HG02759 (cell line): ENCODE measurements at regions not wholly inside any gene's neighbourhood (a gene's known extent, or its start where the extent isn't known, plus 50 kb on each side); places are given as distances from the start of the nearest gene placed in this dataset.
"Not testable (repeated sequence)": the region's sequence is repeated elsewhere in the genome, so short reads cannot be mapped to it uniquely, and the experiment has no call there.

ENCODE experiments used
- ATAC-seq: cut with Tn5 transposase; IDR thresholded peaks from one replicate; pipeline ENCODE4 v1.9.1; 2021; ENCODE audit warnings: mild to moderate bottlenecking, moderate library complexity; ENCODE audit not compliant: unreplicated experiment

GRCh38 chr4:106541253-106541652 lies 172.7 kb upstream of the GIMD1 start:
- no peak for ATAC-seq

DNA sequence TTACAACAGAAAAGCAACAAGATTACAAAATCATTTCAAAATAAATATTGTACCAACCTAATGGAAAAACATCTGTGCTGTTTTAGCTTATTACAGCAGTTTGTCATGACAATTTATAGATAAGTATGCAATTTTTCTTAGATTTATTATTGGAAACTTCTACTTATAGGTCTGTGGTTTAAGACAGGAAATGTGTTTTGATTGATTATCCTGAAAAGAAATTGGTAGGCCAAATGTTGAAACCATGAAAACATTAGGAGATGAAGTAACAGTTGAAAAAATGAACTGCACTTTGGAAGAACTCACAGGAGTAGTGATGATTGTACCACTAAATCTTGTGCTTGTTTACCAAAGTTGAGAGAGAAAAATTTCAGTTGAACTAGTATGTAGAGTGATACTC lies 162.2 kb upstream of the GIMD1 start:
- no peak for ATAC-seq

DNA sequence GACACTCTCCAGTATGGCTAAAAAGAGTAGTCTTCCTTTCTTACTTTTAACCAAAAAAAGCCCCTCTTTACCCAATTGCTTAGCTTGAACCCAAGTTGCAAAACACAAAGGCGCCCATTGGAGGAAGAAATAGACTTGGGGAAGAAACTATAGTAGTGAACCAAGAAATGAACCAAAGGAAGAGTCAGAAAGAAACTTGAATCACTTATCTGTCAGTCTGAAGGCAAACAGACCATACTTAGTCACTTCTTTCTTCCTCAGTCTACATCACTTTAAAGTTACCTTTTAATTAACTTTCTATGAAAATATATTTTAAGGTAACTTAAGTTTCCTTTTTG lies 161.4 kb upstream of the GIMD1 start:
- ATAC-seq, result no peak

GRCh38 chr4:106529348-106530023 lies 160.9 kb upstream of the GIMD1 start:
- ATAC-seq, result no peak

DNA sequence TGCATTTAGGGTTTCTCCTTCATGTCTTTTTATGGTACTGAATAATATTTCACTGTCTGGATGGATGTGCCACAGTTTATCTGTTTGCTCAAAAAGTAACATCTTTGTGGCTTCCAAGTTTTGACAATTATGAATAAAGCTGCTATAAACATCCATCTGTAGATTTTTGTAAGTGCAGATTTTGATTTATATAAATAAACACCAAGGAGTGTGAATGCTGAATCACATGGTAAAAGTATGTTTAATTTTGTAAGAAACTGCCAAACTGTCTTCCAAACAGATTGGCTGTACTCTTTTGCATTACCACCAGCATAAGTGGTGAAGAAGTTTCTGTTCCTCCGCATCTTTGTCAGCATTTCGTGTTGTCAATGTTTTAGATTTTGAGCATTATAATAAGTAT lies 158.7 kb upstream of the GIMD1 start:
- no peak for ATAC-seq

GRCh38 chr4:106525425-106525824 lies 156.8 kb upstream of the GIMD1 start:
- not testable (repeated sequence) for ATAC-seq

- ATAC-seq, result not testable (repeated sequence)
Measured at GRCh38 chr4:106524772-106525171, 156.2 kb upstream of the GIMD1 start.

GRCh38 chr4:106522839-106523238 lies 154.3 kb upstream of the GIMD1 start:
- no peak for ATAC-seq

- ATAC-seq, result no peak
Measured at GRCh38 chr4:106512706-106513105, 144.1 kb upstream of the GIMD1 start.

DNA sequence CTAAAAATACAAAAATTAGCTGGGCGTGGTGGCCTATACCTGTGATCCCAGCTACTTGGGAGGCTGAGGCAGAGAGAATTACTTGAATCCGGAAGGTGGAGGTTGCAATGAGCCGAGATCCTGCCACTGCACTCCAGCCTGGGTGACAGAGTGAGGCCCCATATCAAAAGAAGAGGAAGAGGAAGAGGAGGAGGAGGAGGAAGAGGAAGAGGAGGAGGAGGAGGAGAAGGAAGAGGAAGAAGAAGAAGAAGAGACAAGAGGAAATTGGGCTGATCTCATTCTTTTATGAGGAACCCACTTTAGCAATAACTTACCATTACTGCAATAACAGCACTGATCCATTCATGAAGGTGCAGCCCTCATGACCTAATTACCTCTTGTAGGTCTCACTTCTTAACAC lies 138.9 kb upstream of the GIMD1 start:
- ATAC-seq, result no peak

GRCh38 chr4:106503116-106504050 lies 134.8 kb upstream of the GIMD1 start:
- no peak for ATAC-seq

DNA sequence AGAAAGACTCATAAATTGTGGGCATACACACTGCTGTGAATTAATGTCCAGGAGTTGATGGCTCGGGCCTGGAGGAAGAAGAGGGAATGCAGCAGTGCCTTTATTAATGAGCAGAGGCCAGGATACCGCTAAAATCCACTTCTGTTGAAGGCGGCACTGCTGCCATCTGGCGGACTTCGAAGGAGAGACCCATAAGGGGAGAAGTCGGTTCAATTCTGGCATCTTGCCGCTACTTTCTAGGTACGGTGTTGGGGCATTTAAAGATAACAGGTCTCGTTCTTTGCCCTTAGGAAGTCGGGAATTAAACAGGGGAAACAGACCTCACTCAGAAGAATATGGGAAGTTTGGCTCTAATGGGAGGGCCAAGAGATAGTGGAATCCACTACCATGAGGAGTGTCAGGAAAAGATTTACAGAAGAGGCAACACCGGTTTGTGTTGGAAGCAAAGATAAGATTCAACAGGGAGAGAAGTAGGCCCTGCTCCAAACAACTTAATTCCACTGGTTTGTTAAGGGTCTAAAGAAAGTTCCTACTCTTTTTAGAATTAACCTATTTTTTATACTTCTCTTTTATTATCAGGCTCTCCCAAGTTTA lies 133.6 kb upstream of the GIMD1 start:
- ATAC-seq, result peak; percentile 85

GRCh38 chr4:106497271-106497670 lies 128.7 kb upstream of the GIMD1 start:
- ATAC-seq, result no peak

DNA sequence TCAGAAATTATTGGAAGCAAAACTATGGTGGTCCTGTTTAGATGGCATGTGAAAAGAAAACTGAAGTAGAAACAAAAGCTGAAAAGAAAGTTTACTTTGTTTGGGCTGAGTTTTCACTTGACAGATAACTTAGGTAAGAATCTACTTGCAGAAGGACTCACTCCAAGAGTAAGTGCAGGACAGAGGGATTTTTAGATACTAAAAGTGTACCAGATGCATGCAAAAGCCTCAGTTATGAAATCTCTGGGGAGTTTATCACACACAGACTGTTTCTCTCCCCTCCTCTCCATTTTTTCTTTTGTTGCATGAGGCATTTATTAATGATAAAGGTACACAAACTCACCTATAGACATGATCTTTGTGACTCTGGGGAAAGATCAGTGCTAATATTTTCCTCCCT lies 127.5 kb upstream of the GIMD1 start:
- no peak for ATAC-seq

GRCh38 chr4:106495476-106495875 lies 126.9 kb upstream of the GIMD1 start:
- ATAC-seq, result no peak

- no peak for ATAC-seq
Measured at GRCh38 chr4:106494066-106494465, 125.5 kb upstream of the GIMD1 start.

DNA sequence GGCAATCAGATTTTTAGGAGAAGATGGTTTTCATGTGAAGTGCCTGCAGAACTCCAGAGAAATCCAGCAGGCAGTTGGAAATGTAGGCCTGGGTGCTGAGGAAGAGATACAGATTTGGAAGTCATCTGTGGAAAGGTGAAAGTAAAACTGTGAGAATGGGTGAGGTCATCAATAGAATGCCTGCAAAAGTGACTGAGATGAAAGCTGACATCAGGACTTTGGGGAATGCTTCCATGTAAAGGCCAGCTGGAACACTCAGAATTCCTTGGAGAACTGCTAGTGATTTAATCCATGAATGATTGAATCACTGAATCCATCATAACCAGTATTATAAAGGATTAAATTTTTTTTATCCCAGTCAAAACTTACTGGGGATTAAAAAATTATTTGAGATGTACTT lies 124.5 kb upstream of the GIMD1 start:
- no peak for ATAC-seq

DNA sequence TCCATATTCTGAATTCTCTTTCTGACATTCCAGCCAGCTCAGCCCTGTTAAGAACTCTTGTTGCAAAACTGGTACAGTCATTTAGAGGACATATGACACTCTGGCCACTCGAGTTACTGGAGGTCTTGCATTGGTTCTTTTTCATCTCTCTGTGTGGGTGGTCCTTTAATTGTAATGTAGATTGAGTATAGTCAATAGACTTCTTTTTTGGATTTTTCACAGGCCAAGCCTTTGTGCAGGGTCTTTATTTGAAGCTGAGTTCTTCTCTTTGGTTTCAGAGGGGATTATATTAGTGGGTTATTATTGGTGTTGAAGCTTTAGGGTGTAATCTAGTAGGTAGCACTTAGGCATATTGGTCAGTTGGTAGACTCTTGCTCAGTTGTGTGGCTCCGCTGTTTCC lies 118.0 kb upstream of the GIMD1 start:
- ATAC-seq, result no peak

- no peak for ATAC-seq
Measured at GRCh38 chr4:106481801-106482200, 113.2 kb upstream of the GIMD1 start.

DNA sequence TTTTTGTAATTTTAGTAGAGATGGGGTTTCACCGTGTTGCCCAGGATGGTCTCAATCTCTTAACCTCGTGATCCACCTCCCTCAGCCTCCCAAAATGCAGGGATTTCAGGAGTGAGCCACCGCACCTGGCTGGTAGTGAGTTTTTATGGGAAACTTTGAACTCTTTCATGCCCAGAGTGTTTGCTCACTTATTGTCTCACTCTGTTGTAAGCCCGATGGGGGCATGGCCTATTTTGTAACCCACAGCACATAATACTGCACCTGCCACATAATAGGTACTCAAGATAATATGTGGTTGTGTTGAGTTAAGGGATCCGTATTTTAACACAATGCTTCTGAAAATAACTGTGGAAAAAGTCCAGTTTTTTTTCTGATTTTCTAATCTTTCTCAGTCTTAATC lies 109.6 kb upstream of the GIMD1 start:
- ATAC-seq, result no peak

DNA sequence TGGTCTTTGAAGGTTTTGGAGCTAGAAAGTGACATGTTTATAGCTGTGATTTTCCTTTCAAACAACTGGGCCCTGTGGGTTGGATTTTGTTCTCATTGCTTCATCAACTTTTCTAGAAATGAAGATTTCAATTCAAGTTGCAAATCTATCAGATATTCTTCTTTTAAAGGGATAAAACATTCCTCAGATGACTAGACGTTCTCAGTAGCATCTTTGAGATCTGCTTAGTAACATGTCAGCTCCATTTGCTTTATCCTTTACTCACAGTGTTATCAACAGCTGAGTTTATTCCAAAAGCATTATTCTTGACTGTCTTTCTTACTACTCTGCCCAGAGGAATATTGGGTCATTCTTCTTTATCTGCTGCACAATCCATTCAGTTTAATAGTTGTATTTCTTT lies 108.2 kb upstream of the GIMD1 start:
- ATAC-seq, result no peak

DNA sequence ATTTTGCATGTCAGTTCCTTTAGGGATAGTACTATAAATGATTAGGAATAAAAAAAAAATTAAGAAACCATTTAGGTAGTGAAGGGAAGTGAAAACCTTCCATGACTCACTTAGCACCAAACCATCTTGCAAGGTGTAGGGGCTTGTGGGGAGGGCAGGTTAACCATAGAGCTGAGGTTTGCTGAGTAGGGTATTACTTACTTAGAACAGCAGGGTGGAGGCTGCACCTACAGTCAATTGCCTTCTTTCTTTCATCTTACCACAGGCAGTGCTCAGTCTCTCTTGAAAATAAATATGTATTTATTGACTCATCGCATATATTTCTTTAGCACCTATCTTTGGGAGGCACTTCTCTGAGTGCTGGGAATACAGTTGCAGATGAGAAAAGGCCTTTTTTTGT lies 104.9 kb upstream of the GIMD1 start:
- ATAC-seq, result no peak
